ENCODE measurements at regions not wholly inside any gene's neighbourhood (a gene's known extent, or its start where the extent isn't known, plus 50 kb on each side); places are given as distances from the start of the nearest gene placed in this dataset.
"Not testable (repeated sequence)": the region's sequence is repeated elsewhere in the genome, so short reads cannot be mapped to it uniquely, and the experiment has no call there.

DNA sequence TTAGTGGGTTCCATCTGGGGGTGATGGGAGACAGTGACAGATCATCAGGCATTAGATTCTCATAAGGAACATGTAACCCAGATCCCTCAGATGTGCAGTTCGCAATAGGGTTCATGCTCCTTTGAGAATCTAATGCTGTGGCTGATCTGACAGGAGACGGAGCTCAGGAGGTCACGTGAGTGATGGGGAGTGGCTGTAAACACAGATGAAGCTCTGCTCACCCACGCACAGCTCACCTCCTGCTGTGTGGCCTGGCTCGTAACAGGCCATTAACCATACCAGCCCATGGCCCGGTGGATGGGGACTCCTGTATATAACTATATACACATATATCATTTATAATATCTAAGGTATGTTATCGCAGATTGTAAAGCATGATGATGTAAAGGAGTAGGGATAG lies 214.2 kb downstream of the MAF start:
- Mint-ChIP-seq H3K4me3 (no peak overlapping the region), H3K27me3 (ENCODE audit: insufficient read depth) (no peaks in the 10 kb centered on the region; the same call in 1 of the 2 replicates), H3K9me3 (peaks cover 50% of the 10 kb centered on the region), H3K36me3 (ENCODE audit: low read depth) (no peaks in the 10 kb centered on the region), H3K27ac (no peak overlapping the region), H3K4me1 (ENCODE audit: low read depth) (no peaks in the 10 kb centered on the region)
- TF ChIP-seq, protein P1, sequence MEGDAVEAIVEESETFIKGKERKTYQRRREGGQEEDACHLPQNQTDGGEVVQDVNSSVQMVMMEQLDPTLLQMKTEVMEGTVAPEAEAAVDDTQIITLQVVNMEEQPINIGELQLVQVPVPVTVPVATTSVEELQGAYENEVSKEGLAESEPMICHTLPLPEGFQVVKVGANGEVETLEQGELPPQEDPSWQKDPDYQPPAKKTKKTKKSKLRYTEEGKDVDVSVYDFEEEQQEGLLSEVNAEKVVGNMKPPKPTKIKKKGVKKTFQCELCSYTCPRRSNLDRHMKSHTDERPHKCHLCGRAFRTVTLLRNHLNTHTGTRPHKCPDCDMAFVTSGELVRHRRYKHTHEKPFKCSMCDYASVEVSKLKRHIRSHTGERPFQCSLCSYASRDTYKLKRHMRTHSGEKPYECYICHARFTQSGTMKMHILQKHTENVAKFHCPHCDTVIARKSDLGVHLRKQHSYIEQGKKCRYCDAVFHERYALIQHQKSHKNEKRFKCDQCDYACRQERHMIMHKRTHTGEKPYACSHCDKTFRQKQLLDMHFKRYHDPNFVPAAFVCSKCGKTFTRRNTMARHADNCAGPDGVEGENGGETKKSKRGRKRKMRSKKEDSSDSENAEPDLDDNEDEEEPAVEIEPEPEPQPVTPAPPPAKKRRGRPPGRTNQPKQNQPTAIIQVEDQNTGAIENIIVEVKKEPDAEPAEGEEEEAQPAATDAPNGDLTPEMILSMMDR (IDR thresholded peaks at IDR 0.05), result no peak
- no peak for DNase-seq

DNA sequence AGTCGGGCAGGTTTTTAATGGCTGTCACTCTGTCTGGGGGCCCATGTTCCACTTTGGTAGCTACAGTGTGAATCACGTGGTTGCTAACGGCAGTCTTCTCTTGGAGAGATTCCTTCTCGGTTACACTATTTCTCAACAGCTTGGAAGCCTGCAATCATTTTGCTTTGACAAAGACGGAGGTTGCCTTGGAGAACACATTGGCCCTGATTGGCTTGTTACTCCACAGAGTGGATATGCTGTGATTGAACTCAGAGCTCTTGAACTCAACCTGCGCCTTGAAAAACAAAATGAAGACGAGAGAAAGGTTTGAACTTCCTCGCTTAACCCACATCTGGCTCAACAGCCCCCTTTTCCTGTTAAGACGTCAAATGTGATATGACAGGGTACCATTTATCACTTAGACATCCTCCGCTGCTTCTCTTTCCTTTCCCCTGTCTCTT lies 218.9 kb downstream of the MAF start:
- Mint-ChIP-seq H3K27me3 (ENCODE audit: insufficient read depth) (no peaks in the 10 kb centered on the region; the same call in 1 of the 2 replicates), H3K4me3 (no peak overlapping the region), H3K9me3 (peaks cover 36% of the 10 kb centered on the region), H3K4me1 (ENCODE audit: low read depth) (no peaks in the 10 kb centered on the region), H3K27ac (no peak overlapping the region), H3K36me3 (ENCODE audit: low read depth) (no peaks in the 10 kb centered on the region)
- TF ChIP-seq, protein P1 (IDR thresholded peaks at IDR 0.05), result no peak
- no peak for DNase-seq

DNA sequence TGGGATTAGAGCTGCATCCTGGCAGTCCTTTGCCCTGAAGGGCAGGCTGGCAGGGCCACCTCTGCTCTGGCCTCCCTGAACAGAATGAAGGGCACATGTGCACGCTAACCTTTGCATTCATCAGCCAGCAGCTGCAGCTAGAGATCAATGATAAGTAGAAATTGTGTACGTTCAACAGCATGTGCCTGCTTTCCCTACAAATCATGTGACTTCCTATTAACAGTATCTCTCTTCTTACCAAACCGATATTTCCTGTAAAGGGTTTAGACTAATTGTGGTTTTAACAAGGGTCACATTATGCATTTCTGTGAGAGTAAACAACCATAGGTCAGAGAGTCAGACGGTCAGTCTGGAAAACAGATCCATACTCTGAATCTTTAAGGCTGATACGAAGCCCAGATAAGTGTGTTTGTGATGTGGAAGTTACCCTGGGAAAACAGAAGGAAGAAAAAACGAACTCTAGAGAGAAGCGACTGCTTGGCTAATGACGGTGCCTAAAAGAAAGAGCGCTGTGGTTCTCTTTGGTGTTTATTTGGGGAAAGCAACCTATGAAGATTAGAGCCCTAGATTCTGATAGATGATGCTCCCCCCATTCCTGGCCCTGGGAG lies 219.4 kb downstream of the MAF start:
- DNase-seq, result no peak
- H3K4me3 Mint-ChIP-seq, result no peak overlapping the region
- peaks cover 36% of the 10 kb centered on the region for H3K9me3 Mint-ChIP-seq
- TF ChIP-seq, protein P1 (IDR thresholded peaks at IDR 0.05), result no peak
- H3K27ac Mint-ChIP-seq, result no peak overlapping the region
- H3K27me3 Mint-ChIP-seq (ENCODE audit: insufficient read depth), result no peaks in the 10 kb centered on the region; the same call in 1 of the 2 replicates
- H3K4me1 Mint-ChIP-seq (ENCODE audit: low read depth), result no peaks in the 10 kb centered on the region
- no peaks in the 10 kb centered on the region for H3K36me3 Mint-ChIP-seq (ENCODE audit: low read depth)

DNA sequence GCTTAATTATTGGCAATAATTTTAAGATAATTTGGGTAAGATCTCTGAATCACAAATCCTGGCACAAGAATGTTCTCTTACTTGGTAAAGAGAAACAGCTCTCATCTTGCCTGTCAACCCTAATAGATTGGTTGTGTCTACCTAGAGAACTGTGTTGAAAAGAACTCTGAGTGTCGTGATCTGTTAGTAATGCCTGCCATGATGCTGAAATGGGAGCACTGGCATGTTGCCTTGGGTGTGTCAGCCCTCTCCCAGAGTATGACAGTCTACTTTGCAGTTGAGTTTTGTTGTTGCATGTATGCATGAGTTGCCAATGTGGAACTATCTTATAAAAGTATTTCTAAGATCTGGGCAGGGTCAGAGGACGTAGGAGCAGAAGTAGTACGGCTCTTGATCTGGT lies 221.4 kb downstream of the MAF start:
- Mint-ChIP-seq H3K9me3 (peaks cover 42% of the 10 kb centered on the region), H3K4me1 (ENCODE audit: low read depth) (no peaks in the 10 kb centered on the region), H3K27me3 (ENCODE audit: insufficient read depth) (peaks cover 2% of the 10 kb centered on the region), H3K4me3 (no peak overlapping the region), H3K27ac (no peak overlapping the region), H3K36me3 (ENCODE audit: low read depth) (no peaks in the 10 kb centered on the region)
- no peak for DNase-seq
- TF ChIP-seq, protein P1 (IDR thresholded peaks at IDR 0.05), result no peak

DNA sequence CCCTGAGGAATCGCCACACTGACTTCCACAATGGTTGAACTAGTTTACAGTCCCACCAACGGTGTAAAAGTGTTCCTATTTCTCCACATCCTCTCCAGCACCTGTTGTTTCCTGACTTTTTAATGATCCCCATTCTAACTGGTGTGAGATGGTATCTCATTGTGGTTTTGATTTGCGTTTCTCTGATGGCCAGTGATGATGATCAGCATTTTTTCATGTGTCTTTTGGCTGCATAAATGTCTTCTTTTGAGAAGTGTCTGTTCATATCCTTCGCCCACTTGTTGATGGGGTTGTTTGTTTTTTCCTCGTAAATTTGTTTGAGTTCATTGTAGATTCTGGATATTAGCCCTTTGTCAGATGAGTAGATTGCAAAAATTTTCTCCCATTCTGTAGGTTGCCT lies 223.5 kb downstream of the MAF start:
- H3K4me3 Mint-ChIP-seq; DNase-seq; H3K27ac Mint-ChIP-seq; H3K27me3 Mint-ChIP-seq (ENCODE audit: insufficient read depth); H3K36me3 Mint-ChIP-seq (ENCODE audit: low read depth); H3K4me1 Mint-ChIP-seq (ENCODE audit: low read depth): not testable (repeated sequence)
- H3K9me3 Mint-ChIP-seq, result peaks cover 39% of the 10 kb centered on the region

GRCh38 chr16:79375351-79375750 lies 225.2 kb downstream of the MAF start:
- H3K4me3 Mint-ChIP-seq, result no peak overlapping the region
- no peaks in the 10 kb centered on the region for H3K36me3 Mint-ChIP-seq (ENCODE audit: low read depth)
- DNase-seq, result no peak
- peaks cover 48% of the 10 kb centered on the region for H3K9me3 Mint-ChIP-seq
- no peaks in the 10 kb centered on the region for H3K4me1 Mint-ChIP-seq (ENCODE audit: low read depth)
- peaks cover 2% of the 10 kb centered on the region; the same call in 1 of the 2 replicates for H3K27me3 Mint-ChIP-seq (ENCODE audit: insufficient read depth)
- H3K27ac Mint-ChIP-seq, result no peak overlapping the region
- TF ChIP-seq, protein P1 (IDR thresholded peaks at IDR 0.05), result no peak

Measured in HFFc6 (cell line).